ENCODE measurements at regions not wholly inside any gene's neighbourhood (a gene's known extent, or its start where the extent isn't known, plus 50 kb on each side); places are given as distances from the start of the nearest gene placed in this dataset.
"Not testable (repeated sequence)": the region's sequence is repeated elsewhere in the genome, so short reads cannot be mapped to it uniquely, and the experiment has no call there.

GRCh38 chr6:168374051-168374502, 54.5 kb upstream of the DACT2 start:
- TF ChIP-seq CTCF (IDR thresholded peaks at IDR 0.05; ENCODE audit: borderline replicate concordance, insufficient read depth, low read depth, low read length): no peak
- H3K4me3 ChIP-seq (ENCODE audit: low read depth, low read length): no peak overlapping the region

- no peak for TF ChIP-seq CTCF (IDR thresholded peaks at IDR 0.05; ENCODE audit: borderline replicate concordance, insufficient read depth, low read depth, low read length)
Measured at GRCh38 chr6:168374541-168375071, 55.0 kb upstream of the DACT2 start.

GRCh38 chr6:168376120-168376519, 56.5 kb upstream of the DACT2 start:
- no peak for TF ChIP-seq CTCF (IDR thresholded peaks at IDR 0.05; ENCODE audit: borderline replicate concordance, insufficient read depth, low read depth, low read length)
- no peak overlapping the region for H3K4me3 ChIP-seq (ENCODE audit: low read depth, low read length)

More at GRCh38 chr6:168374541-168375071, 55.0 kb upstream of the DACT2 start:
- H3K4me3 ChIP-seq (ENCODE audit: low read depth, low read length): no peak overlapping the region

- no peak overlapping the region for H3K4me3 ChIP-seq (ENCODE audit: low read depth, low read length)
- TF ChIP-seq CTCF (IDR thresholded peaks at IDR 0.05; ENCODE audit: borderline replicate concordance, insufficient read depth, low read depth, low read length): no peak
Measured at GRCh38 chr6:168376811-168377483, 57.4 kb upstream of the DACT2 start.

GRCh38 chr6:168377484-168377855, 57.9 kb upstream of the DACT2 start:
- H3K4me3 ChIP-seq (ENCODE audit: low read depth, low read length): no peak overlapping the region
- TF ChIP-seq CTCF (IDR thresholded peaks at IDR 0.05; ENCODE audit: borderline replicate concordance, insufficient read depth, low read depth, low read length): no peak

GRCh38 chr6:168377856-168378832, 58.6 kb upstream of the DACT2 start:
- TF ChIP-seq CTCF (IDR thresholded peaks at IDR 0.05; ENCODE audit: borderline replicate concordance, insufficient read depth, low read depth, low read length): no peak
- no peak overlapping the region for H3K4me3 ChIP-seq (ENCODE audit: low read depth, low read length)

- H3K4me3 ChIP-seq (ENCODE audit: low read depth, low read length): not testable (repeated sequence)
Measured at GRCh38 chr6:168379579-168379978, 60.0 kb upstream of the DACT2 start.

GRCh38 chr6:168380166-168380955, 60.6 kb upstream of the SMOC2 start:
- not testable (repeated sequence) for H3K4me3 ChIP-seq (ENCODE audit: low read depth, low read length)

Measured in GM12875 (cell line).